Lower leg skin (tissue), 4 donors: ENCODE measurements at regions not wholly inside any gene's neighbourhood (a gene's known extent, or its start where the extent isn't known, plus 50 kb on each side); places are given as distances from the start of the nearest gene placed in this dataset.

Experiments used
- DNase-seq, 2 donors: peaks; one replicate each; pipeline ENCODE4 v3.0.0-alpha.2; 2019; ENCODE audit warnings: low spot score in 2 of 2
- H3K4me3 ChIP-seq: fragments of 200-600 bp; sonication (generic); 2 replicates; pipeline ENCODE4 v1.5.1; 2017; ENCODE audit warnings: mild to moderate bottlenecking, low read depth; ENCODE audit not compliant: poor library complexity, severe bottlenecking
- POLR2A ChIP-seq, 2 donors: fragments of 450-650 bp; IDR thresholded peaks; one replicate each; pipeline ENCODE4 v1.6.1; 2016 to 2017; ENCODE audit warnings: antibody characterized with exemption in 2 of 2, mild to moderate bottlenecking in 1 of 2, moderate library complexity in 1 of 2
- WGBS, 2 donors: methylation state at CpG; one replicate each; pipeline ENCODE4 v1.1.5; 2018; 5-methylcytosine and 5-hydroxymethylcytosine counted together
- intact Hi-C: fragments of 100-400 bp; cut with DNase I; formaldehyde crosslinking; loops from one replicate; pipeline ENCODE4 v1.15.0; 2023; ENCODE audit warnings: low total_unique reads
- TF ChIP-seq, protein P1 (sequence below), 3 donors: fragments of 450-650 bp; IDR thresholded peaks; one replicate each; pipeline ENCODE4 v1.5.1; 2016; ENCODE audit warnings: antibody characterized with exemption in 3 of 3, mild to moderate bottlenecking in 3 of 3, moderate library complexity in 2 of 3

DNA sequence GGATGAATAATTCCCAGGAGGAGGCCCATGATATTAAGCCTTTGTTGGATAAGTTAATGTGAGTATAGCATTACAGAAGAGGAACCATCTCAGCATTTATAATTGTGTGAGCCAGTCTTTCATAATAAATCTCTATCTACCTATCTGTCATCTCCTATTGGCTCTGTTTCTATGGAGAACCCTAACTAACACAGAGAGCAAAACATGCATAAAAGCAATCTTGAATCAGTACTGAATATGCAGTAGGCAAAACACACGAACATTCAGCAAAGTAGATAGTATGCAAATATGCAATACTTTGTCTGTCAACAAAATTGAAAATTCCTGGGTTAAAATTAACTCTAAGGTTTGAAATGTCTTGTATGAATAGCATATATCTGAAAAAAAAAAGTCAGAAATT is 966.3 kb downstream of the DIAPH3 start:
- DNase-seq, result no peak
- no peak overlapping the region for H3K4me3 ChIP-seq
- intact Hi-C loops, result no loop called here
- TF ChIP-seq POLR2A (IDR thresholded peaks at IDR 0.05), result no peak
- TF ChIP-seq, protein P1, sequence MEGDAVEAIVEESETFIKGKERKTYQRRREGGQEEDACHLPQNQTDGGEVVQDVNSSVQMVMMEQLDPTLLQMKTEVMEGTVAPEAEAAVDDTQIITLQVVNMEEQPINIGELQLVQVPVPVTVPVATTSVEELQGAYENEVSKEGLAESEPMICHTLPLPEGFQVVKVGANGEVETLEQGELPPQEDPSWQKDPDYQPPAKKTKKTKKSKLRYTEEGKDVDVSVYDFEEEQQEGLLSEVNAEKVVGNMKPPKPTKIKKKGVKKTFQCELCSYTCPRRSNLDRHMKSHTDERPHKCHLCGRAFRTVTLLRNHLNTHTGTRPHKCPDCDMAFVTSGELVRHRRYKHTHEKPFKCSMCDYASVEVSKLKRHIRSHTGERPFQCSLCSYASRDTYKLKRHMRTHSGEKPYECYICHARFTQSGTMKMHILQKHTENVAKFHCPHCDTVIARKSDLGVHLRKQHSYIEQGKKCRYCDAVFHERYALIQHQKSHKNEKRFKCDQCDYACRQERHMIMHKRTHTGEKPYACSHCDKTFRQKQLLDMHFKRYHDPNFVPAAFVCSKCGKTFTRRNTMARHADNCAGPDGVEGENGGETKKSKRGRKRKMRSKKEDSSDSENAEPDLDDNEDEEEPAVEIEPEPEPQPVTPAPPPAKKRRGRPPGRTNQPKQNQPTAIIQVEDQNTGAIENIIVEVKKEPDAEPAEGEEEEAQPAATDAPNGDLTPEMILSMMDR (IDR thresholded peaks at IDR 0.05), result no peak
- 62 to 67% methylated on average over 1 of the region's 1 CpG for WGBS, 2 donors

DNA sequence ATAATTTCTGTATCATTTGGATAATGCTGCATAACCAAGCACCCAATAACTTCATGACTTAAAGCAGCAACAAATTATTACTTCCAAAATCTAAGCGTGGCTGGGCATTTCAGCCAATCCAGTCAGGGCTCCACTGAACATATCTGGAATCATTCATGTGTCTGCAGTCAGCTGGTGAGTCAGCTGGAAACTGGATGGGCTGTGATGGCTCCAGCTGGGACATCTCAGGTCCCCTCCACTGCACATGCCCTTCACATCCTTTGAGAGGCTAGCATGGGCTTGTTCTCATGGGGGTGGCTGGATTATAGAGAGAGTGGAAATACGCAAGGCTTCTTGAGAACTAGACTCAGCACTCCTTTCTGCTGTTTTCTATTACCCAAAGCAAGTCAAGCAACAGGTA is 961.9 kb downstream of the DIAPH3 start:
- DNase-seq, result no peak

DNA sequence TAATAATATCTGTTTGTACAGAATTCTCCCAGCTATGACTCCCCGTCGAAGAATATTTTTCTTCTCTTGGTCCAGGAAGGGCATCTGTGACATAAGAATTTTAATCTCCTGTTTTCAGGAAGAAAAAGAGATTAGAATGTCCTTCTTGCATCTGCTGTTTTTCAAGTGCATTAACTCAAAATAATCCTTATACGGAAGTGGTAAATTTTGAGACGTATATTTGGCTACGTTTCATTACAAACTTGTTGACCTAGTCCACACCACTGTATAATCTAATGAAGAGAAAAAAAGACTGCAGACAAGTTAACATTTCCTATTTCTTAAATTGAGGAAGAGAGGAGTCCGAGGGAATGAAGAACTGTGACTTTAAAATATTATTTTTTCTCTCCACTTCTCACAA is 959.9 kb downstream of the DIAPH3 start:
- intact Hi-C loops, result no loop called here
- no peak for TF ChIP-seq POLR2A (IDR thresholded peaks at IDR 0.05)
- TF ChIP-seq, protein P1 (IDR thresholded peaks at IDR 0.05), result no peak
- WGBS, 2 donors, result 71 to 74% methylated on average over 6 of the region's 6 CpGs
- no peak for DNase-seq
- H3K4me3 ChIP-seq, result no peak overlapping the region

More for the DNA sequence above, 961.9 kb downstream of the DIAPH3 start:
- TF ChIP-seq POLR2A (IDR thresholded peaks at IDR 0.05), result no peak
- TF ChIP-seq, protein P1 (IDR thresholded peaks at IDR 0.05), result no peak
- intact Hi-C loops, result no loop called here
- 40 to 61% methylated on average over 2 of the region's 2 CpGs for WGBS, 2 donors
- H3K4me3 ChIP-seq, result no peak overlapping the region

DNA sequence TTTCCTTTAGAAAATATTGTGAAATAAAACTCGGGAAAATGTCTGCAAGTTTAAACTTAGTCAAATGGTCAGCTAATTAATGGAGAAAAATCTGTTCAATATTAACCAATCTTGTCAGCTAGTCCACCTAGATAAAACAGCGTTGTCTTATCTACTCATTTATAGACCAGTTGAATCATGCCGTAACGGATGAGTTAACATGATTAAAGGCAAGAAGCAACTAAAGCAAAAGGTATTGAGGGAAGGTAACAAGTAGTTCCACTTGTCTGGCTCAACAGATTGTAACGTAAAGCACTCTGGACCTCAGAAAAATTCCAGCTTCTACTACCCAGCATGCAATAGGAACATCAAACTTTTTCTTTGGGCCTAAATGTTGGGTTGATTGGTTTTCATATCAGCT is 958.2 kb downstream of the DIAPH3 start:
- DNase-seq, result no peak
- 89% methylated on average over 5 of the region's 5 CpGs for WGBS, 2 donors
- no peak overlapping the region for H3K4me3 ChIP-seq
- intact Hi-C loops, result no loop called here
- no peak for TF ChIP-seq POLR2A (IDR thresholded peaks at IDR 0.05)
- TF ChIP-seq, protein P1 (IDR thresholded peaks at IDR 0.05), result no peak

DNA sequence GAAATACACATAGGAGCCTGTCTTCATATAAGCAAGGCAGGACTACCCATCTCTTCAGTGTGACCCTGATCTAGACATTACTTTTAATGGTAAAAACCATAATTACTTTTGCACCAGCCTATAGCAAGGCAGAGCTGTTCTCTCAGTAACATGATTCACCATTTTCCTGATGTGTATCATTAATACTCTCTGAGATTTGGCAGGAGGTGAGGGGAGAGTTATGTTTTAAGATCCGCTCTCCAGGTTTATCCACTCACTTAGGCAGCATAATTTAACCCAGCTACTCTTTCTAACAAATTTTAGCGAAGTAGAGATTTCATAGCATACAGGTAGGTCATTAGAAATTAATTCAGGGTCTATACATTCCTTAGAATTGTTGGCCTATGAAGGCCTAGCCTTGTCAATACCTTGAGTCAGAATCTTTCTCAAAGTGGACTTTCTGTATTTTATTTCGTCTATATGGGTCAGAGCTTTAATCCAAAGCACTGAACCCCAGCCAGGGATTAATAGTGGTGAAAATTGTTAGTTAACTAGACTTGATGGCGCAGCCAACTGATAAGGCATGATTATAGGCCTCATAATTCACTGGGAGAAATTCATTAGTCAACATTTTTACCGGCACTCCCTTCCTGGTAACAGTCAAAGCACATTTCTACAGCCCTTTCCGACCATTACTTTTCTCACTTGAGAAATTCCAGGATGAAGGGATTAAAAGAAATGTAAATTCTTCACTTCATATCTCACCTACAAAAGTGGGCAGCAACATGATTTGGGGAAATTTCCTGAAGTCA is 955.1 kb downstream of the DIAPH3 start:
- DNase-seq, result no peak
- H3K4me3 ChIP-seq, result no peak overlapping the region
- intact Hi-C loops, result no loop called here
- TF ChIP-seq, protein P1 (IDR thresholded peaks at IDR 0.05), result no peak
- no peak for TF ChIP-seq POLR2A (IDR thresholded peaks at IDR 0.05)
- WGBS, 2 donors, result 58 to 66% methylated on average over 6 of the region's 6 CpGs

DNA sequence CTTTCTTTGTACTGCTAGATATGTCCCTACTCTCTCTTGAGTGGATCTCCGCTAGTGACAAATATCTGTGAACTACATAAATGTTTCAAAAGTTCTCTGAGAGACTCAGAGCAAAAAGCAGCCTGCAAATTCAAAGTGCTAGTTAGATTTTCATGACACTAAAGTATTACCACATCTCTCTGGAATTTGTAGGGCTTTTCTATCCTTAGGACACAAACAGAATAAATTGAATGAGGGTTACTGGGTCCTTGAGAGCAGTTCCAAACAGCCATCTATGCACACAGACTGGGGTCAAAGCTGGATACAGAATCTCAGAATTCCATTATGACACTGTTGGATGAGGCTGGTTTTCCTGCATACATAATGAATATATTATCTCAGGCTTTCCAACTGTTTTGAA is 953.2 kb downstream of the DIAPH3 start:
- TF ChIP-seq POLR2A (IDR thresholded peaks at IDR 0.05), result no peak
- TF ChIP-seq, protein P1 (IDR thresholded peaks at IDR 0.05), result no peak
- intact Hi-C loops, result no loop called here
- no peak for DNase-seq
- no peak overlapping the region for H3K4me3 ChIP-seq
- 72 to 77% methylated on average over 1 of the region's 1 CpG for WGBS, 2 donors
